Embryonic facial prominence (tissue), 1 donor: ENCODE measurements at regions not wholly inside any gene's neighbourhood (a gene's known extent, or its start where the extent isn't known, plus 50 kb on each side); places are given as distances from the start of the nearest gene placed in this dataset.

Experiments used
- DNase-seq: peaks from one replicate; pipeline ENCODE4 v3.0.0-alpha.2; 2016; ENCODE audit errors: extremely low spot score

GRCh38 chr11:103662880-103663279, 373.6 kb upstream of the DDI1 start:
- DNase-seq, result no peak

GRCh38 chr11:103668859-103669258, 367.6 kb upstream of the DDI1 start:
- no peak for DNase-seq

GRCh38 chr11:103671143-103671651, 365.2 kb upstream of the DDI1 start:
- no peak for DNase-seq

GRCh38 chr11:103673773-103674172, 362.7 kb upstream of the DDI1 start:
- no peak for DNase-seq

- DNase-seq, result no peak
Observed at GRCh38 chr11:103676413-103676812, 360.0 kb upstream of the DDI1 start.

GRCh38 chr11:103680826-103681225, 355.6 kb upstream of the DDI1 start:
- no peak for DNase-seq

GRCh38 chr11:103681855-103682254, 354.6 kb upstream of the DDI1 start:
- no peak for DNase-seq

- no peak for DNase-seq
Observed at GRCh38 chr11:103682318-103683184, 353.9 kb upstream of the DDI1 start.

- no peak for DNase-seq
Observed at GRCh38 chr11:103683576-103683975, 352.9 kb upstream of the DDI1 start.

GRCh38 chr11:103688924-103689323, 347.5 kb upstream of the DDI1 start:
- DNase-seq, result no peak

GRCh38 chr11:103690356-103690755, 346.1 kb upstream of the DDI1 start:
- no peak for DNase-seq

GRCh38 chr11:103696123-103696522, 340.3 kb upstream of the DDI1 start:
- DNase-seq, result no peak

GRCh38 chr11:103699216-103699615, 337.2 kb upstream of the DDI1 start:
- no peak for DNase-seq

GRCh38 chr11:103699656-103700055, 336.8 kb upstream of the DDI1 start:
- no peak for DNase-seq

- no peak for DNase-seq
Observed at GRCh38 chr11:103700622-103701021, 335.8 kb upstream of the DDI1 start.

GRCh38 chr11:103703437-103703836, 333.0 kb upstream of the DDI1 start:
- DNase-seq, result no peak

GRCh38 chr11:103703954-103704353, 332.5 kb upstream of the DDI1 start:
- no peak for DNase-seq

- no peak for DNase-seq
Observed at GRCh38 chr11:103705642-103706041, 330.8 kb upstream of the DDI1 start.

GRCh38 chr11:103709371-103709770, 327.1 kb upstream of the DDI1 start:
- DNase-seq, result no peak

- no peak for DNase-seq
Observed at GRCh38 chr11:103714246-103714645, 322.2 kb upstream of the DDI1 start.

GRCh38 chr11:103716363-103716762, 320.1 kb upstream of the DDI1 start:
- no peak for DNase-seq

GRCh38 chr11:103727262-103727661, 309.2 kb upstream of the DDI1 start:
- DNase-seq, result no peak

GRCh38 chr11:103729617-103730016, 306.8 kb upstream of the DDI1 start:
- no peak for DNase-seq
